DMS53 (cell line): ENCODE measurements at regions not wholly inside any gene's neighbourhood (a gene's known extent, or its start where the extent isn't known, plus 50 kb on each side); places are given as distances from the start of the nearest gene placed in this dataset.

Experiments used
- DNase-seq: peaks from one replicate; lab custom pipeline; 2025; lab: John Stamatoyannopoulos, UW

DNA sequence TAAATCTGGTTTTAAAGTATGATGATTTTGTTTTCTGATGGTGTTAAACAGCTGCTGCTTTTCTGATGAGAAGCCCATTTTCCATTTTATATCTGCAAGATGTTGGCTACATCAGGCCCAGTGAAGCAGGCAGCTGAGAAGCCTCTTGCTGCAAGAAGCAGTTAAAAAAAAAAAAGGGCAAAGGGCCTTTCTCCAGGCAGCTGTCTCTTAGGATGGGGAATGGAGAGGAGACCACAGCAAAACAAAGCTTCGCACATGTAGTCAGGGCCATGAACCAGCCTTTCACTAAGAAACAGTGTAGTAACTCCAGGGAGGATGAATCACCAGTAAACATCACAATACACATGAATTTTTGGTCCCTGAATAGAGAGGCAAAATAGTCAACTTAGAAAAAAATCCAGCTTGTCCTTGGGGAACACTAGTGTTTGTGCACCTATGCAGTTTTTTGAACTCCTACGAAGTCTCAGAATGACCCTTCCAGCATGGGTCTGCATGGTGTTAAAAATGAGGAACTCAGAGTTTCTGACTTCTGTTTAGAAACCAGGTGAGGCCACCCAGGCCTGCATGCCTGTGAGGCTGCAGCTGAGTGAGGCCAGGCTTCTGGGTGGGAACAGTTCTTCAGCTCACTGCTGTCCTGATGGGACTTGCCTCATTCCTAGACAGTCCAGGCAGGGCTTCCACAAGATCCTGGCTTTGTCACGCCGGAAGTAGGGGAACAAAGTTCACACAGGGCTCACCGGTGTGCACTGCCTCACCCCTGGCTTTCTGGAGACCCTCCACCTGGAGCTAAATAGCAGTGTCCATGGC is 518.7 kb downstream of the MCTP2 start:
- no peak for DNase-seq

DNA sequence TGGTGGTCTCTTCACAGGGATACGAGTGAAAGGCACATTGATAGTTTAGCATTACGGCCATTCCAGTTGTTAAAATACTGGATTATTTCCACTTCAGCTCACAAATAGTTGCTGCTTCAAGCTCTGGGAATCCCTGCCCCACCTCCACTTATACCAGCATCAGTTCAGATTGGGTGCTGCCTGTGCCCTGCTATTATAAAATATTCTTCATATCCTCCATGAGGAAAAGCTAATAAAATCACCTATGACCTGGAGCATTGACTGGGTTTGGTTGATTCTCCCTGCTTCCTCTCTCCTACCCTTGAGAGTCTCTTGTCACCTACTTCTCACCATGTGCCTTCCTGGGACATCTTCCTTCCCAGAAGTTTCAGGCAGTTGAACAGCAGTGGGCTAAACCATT is 529.0 kb downstream of the MCTP2 start:
- no peak for DNase-seq

DNA sequence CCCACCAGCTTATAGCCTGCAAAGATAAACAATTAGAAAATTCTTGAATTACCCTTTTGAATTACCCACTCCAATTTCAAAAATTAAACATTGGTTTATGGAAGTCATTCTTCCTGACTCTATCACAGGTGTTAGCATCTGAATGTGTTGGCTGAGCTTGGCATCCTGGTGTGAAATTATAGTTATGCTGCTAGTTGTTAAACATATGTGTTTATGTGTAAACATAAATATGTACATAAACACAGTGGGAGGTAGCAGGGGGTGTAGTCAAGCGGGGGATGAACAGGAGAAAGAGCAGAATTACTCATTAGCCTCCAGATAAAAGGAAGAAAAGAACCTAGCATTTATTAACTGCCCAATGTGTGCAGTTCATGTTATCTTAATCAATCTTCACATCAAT is 530.2 kb downstream of the MCTP2 start:
- no peak for DNase-seq

DNA sequence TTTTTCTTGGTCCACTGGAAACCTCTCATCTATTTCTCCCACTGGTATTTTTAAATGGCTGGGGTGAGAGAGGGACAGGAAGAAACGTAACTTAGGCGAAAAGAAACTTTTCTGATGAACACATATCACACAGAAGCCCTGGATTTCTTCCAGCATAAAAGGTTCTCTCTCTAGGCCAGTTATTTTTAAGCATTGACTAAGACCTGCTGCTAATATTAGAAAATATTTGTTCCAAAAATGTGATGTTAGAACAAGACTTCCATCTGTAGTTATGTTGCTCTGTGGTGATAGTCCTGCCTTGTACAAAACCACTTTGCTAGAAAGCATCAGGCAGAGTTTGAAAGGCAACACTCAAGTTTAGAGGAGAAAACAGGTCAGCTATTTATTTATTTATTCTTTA is 537.7 kb downstream of the MCTP2 start:
- DNase-seq: no peak

DNA sequence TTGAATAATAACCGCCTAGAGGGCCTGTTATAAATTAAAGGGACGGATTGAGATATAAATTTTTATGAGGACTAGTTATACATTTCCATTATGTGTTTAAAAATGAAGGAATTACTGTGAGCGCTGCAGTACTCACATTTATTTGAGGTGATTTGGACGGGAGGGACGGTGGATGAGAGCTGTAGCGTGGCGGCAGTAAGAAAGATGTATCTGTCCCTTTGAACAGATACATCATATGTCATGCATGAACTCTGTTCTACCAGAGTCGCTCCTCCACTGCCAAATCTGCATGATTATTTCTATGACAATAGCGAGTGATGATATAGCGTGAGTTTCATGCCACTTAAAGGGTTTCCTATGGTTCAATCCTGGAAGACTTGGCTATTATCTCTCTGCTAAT is 538.8 kb downstream of the MCTP2 start:
- DNase-seq: no peak

DNA sequence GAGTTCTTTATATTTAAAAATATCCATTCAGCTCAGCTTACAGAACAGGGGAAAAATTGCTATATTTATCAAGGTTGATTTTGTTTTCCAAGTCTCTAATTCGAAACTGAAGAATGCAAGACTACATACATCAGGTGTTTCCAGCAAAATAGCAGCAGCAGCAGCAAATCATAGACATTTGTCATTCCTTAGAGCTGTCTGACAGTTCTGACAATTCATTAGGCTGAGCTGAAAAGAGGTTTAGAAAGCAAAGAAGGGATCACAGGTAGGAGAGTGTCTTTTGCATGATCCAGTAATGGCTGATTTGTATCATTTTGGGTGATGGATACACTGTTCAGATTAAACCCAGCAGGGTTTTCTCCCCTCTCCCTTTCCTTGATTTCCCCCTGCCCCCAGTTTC is 545.7 kb downstream of the MCTP2 start:
- DNase-seq: no peak

DNA sequence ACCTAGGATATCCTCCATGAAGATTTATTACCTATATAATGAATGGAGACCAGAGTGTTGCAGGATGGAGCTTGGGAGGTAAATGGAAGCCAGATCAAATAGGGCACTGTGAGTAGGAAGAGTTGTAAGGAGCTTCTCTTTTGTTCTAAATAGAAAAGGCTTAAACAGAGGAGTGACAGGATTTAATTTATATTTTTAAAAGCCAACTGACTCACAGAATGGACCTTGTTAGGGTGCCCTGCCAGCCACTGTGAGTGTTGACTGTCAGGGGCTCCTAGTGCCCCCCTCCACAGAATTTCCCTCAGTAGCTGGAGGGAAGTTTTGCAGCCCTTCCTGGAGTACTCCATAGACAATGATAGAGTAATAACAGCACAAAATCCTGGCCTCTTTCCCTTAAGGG is 547.5 kb downstream of the MCTP2 start:
- DNase-seq: no peak

DNA sequence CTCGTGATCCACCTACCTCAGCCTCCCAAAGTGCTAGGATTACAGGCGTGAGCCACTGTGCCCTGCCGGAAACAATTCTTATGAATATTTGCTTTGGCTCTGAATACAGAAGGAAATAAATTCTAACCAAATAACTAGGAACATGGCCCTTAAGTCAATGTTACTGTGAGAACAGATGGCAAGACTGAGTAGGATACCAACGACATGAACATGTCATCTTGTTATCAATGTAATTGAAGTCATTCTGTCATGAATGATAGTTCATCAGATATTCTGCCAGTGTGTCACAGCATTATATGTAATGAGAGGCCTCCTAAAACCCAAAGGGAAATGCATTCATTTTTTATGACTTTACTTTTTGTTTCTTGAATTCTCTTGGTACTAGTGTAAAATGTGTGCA is 548.8 kb downstream of the MCTP2 start:
- DNase-seq: no peak

DNA sequence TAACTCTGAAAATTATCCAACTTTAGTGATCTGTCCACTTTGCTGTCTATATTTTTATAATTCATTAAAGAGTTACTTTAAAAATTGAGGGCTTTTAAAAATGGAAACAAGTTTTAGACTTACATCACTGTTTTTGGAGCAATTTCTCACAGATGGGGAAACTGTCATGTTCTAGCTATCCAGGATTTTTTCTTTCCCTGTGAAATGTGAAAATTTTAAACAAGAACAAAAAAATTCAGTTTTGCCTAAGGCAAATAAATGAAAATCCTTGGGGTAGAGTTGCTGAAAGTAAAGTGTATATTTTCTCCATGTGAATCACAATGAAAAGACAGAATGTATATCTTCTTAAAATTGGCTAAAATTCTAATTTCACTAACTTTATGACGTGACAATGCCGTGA is 553.7 kb downstream of the MCTP2 start:
- no peak for DNase-seq

DNA sequence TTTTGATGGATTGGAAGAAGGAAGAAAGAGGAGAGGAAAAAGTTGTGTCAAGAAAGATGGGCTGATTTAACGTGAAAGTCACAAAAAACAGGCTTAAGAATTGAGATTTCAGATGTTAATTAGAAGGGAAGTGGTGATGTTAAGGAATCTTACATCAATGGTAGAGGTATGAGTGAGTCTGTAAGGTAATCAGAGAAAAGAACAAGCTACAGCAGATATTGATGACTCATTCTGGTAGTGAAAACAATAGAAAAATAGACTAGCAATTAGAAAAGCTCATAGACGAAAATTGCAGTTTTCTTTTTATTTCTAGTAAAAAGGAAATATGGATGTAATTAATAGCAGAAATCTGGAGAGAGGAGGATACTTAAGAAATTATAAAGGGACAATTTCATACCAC is 559.6 kb downstream of the MCTP2 start:
- no peak for DNase-seq

DNA sequence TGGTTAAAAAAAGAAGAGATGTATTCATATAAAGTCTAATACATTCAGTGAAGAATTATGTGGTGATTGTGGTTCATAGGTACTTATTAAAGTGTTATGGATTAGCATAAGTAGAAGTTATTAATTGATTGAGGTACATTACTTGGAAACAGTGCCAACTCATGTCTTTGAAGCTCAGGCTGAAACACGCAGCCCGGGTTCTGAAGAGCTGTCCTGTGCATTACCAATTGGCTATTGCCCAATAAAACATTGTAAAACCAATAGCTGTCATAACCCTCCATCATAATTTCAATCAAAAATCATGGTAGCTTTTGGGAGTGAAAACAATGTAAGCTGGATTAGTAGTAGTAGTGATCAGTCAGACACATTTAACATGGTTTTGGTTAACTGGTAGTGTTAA is 560.1 kb downstream of the MCTP2 start:
- no peak for DNase-seq

DNA sequence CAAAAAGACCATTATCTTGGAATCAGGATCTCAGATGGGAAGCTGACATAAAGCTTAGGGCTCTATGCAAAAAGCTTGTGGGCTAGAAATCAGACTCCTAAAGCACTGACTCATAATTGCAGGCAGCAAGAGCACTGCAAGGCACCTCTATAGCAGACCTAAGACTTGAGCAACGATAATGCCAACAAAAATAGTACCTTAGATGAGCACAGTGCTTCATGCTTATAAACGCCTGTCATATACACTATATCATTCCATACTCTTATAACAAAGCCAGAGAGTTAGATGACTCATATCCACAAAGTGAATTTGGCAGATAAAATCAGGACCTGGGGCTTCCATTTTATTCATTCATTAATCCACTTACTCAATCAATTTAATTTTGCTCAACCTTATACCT is 560.8 kb downstream of the MCTP2 start:
- no peak for DNase-seq

DNA sequence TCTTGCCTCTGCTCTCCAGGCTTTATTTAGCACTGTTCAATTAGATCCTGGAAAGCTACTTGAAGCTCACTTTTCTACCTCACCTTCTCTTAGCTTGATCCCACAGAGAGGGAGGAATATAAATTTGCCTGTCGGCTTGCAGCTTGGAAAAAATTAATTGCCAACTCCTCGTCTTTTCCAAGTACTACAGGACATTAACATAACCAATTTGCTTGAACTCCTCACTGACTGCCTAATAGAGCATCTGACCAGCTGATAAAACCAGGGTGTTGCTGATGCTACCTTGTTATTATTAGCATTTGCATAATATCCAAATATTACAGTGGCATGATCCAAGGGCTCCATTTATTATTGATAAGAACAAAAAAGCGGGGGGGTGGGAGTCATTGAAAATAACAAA is 561.8 kb downstream of the MCTP2 start:
- DNase-seq: no peak

DNA sequence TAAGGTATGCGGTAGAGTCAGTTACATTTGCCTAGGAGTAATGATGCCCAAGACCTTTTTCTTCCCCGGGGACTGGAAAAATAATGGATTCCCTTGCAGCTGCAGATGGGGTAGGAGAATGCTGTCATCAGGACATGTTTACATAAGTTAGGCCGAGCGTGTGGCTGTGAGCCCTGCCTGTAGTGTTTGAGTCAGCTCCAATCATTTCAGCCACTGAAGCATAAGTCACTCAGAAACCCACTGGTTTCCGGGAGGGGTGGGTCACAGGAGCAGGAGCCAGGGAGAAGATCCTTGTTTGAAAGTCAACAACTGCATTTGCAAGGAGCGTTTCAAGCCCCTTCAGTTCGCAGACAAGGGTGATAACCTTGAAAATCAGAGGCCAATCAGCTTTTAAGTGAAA is 562.3 kb downstream of the MCTP2 start:
- DNase-seq: no peak

DNA sequence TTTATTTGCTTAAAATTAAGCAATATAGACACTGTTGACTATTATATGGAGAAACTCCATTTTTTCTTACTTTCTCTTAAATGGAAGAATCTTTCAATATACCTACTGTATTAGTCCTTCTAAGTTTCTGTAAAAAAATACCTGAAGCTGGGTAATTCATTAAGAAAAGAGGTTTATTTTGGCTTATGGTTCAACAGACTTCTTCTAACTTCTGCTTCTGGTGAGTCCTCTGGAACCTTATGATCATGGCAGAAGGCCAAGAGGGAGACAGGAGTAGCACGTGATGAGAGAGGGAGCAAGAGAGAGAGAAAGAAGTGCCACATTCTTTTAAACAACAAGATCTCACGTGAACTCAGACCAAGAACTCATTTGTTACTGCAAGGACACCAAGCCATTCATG is 573.3 kb downstream of the MCTP2 start:
- no peak for DNase-seq

DNA sequence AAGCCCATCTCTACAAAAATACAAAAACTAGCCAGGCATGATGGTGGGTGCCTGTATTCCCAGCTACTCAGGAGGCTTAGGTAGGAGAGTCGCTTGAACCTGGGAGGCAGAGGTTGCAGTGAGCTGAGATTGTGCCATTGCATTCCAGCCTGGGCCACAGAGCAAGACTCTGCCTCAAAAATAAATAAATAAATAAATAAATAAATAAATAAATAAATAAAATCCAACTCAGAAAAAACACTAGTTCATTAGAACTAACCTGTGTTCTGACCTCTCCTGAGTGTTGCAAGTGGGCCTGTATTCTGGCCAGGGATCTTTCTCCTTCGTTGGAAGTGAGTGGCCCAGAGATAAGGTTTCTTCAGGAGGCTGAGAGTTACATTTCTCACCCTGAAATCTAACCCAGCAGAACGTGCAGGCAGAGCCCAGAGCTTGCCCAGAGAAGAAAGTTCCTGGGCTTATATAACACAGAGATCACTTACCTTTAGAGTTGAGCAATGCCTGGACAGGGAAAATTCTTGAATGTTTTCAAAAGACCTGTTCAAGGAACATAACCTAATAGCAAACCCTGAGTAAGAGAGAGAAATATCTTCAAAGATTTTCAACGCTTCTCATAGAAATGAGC is 583.9 kb downstream of the MCTP2 start:
- DNase-seq: no peak

DNA sequence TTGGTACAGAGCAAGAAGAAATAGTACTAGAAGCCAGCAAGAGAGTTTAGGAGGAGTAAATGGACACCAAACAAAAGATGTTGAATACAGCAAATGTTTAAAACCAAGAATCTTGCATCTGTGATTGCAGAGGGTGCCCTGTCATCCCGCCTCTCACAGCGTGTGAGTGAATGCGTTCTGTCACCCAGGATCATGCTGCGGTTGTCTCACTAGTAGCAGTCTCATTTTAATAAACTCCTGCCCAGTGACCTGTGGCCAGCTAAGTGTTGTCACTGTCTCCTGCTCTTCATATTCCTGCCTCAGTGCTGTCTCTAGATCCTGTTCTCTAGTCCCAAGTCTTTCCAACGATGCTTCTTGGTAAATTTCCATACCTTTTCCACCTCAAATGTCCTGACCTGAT is 584.6 kb downstream of the MCTP2 start:
- DNase-seq: no peak

DNA sequence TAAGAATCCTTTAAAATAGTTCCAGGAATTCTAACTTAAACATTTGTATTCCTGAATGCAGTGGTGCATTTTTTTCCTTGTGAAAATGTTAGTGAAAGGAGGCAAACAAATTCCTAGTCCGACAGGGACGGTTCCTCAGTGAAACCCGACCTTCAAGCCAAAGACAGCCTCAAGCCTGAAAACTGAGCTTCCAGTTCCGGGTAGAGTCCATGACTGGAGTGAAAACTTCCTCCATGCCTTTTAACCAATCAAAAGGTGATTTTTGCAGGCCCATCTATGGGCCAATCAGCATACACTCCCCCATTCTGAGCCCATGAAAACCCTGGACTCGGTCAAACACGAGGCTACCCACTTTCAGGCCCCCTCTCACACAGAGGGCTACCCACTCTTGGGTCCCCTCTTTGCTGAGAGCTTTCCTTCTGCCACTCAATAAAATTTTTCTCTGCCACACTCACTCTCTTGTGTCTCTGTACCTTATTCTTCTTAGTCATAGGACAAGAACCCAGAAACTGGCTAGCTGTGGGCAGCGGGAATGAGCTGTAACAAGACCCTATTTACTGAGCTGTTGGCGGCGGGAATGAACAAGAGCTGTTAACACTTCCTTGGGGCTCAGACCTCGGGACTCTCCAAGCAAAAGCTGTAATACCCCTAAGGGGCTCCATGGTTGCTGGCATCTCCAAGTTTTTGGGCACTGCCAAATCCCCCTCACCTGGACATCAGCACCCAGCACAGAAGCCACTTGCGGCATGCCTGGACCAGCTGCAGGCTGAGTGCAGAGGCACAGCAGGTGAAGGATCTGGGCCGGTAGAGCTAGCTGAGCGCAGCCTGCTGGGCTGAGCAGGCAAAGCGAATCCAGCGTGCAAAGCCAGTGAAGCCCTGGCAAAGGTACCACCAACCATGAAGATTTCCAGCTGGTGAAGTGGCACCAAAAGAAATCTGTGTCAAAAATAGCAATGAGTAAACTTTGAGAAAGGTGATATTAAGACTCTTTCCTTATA is 598.8 kb downstream of the MCTP2 start:
- no peak for DNase-seq

DNA sequence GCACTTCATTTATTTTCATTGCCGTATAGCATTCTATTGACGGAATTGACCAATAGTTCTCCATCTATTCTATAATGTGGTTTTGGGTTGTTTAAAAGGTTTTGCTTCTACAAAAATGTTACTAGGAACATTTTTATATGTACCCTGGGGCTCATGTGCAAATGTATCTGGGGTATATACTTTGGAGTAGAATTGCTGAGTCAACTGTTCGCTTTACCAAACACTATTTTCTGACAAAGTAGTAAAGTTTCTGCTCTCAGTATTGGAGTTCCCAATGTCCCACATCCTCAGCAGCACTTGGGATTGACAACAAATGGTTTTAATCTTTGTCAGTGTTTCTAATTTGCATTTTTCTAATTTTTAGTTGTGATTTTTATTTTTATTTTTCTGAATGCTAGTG is 602.6 kb downstream of the MCTP2 start:
- DNase-seq: no peak

DNA sequence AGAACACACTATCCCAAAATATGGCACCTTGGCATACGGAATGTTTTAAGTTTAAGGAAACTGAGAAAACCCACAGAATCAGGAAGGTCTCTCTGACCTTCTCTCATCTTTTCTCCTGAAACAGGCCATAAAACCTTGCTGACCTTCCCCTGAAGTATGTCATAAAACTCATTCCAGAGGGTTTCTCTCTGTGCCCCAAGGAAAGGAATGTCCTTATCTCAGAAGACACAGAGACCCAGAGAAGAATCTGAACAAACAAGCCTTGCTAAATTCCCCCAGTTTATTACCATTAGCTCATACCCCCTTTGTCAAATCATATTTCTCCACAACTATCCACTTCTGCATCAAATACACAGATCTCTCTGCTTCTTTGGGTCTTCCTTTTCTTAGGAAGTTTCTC is 603.1 kb downstream of the MCTP2 start:
- no peak for DNase-seq

DNA sequence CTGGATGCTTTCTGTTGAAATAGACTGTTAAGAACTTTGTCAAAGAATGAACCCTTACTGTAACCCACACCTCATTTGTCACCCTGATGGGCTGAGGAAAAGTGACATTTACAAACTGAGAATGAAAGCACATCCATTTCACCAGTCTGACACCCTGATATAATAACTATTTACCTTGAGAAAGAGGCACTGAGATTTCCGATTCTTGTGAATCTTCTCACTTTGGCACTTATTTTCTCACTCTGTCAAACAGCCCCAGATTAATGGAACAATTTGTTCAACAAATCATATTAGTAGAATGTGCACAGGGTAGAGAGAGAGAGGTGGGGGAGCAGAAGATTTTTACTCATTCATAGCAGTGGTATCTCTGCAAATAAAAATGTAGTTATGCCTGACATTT is 606.9 kb downstream of the MCTP2 start:
- DNase-seq: no peak
